HG03039 (cell line): ENCODE measurements at regions not wholly inside any gene's neighbourhood (a gene's known extent, or its start where the extent isn't known, plus 50 kb on each side); places are given as distances from the start of the nearest gene placed in this dataset.

Experiments used
- ATAC-seq: cut with Tn5 transposase; IDR thresholded peaks from one replicate; pipeline ENCODE4 v1.9.1; 2021; ENCODE audit warnings: mild to moderate bottlenecking, moderate library complexity; ENCODE audit not compliant: unreplicated experiment

GRCh38 chr5:165630261-165630778 is 2124.9 kb downstream of the MAT2B start:
- ATAC-seq, result peak; percentile 87

DNA sequence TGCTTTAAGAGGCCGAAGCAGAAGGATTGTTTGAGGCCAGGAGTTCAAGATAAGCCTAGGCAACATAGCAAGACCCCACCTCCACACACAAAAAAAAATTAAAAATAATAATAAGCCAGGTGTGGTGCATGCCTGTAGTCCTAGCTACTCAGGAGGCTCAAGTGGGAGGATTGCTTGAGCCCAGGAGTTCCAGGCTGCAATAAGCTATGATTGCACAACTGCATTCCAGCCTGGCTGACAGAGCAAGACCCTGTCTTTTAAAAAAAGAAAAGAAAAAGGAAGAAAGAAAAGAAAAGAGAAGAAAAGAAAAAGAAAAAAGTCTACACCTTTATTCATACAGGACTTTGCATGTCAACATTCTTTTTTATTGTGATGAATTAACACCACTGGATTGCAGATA is 2125.8 kb downstream of the MAT2B start:
- no peak for ATAC-seq

- ATAC-seq, result no peak
Observed at GRCh38 chr5:165642366-165642765, 2136.9 kb downstream of the MAT2B start.

DNA sequence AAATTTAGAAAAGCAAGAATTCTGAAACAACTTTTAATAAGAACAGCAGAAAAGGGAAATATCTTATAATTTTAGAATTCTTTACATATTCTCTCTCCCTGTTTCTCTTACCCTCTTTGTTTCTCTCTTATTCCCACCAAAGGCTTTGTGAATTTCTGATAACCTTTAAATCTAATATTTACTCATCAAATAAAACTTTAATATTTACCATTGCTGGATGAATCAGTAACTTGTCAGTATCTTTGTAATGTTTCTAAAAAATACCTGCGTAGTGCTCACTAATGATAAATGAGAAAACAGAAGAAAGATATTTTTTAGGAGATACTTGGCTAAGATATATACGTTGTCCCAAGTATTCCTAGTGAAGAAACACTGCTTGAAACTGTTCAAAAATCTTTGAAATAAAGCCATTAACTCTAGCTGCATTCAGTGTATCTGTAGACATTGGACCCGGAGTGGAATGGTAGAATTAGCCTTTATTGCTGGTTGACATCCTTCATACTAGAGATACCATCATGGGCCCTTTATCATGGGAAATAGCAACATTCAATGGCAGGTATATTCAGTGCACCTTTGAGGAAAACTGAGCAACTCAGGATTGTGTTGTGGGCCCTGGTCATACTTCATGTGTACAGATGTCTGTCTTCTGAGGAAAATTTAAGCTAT is 2160.4 kb downstream of the MAT2B start:
- no peak for ATAC-seq

GRCh38 chr5:165673499-165673898 is 2168.1 kb downstream of the MAT2B start:
- ATAC-seq, result no peak

- ATAC-seq, result no peak
Observed at GRCh38 chr5:165695796-165696195, 2190.4 kb downstream of the MAT2B start.

DNA sequence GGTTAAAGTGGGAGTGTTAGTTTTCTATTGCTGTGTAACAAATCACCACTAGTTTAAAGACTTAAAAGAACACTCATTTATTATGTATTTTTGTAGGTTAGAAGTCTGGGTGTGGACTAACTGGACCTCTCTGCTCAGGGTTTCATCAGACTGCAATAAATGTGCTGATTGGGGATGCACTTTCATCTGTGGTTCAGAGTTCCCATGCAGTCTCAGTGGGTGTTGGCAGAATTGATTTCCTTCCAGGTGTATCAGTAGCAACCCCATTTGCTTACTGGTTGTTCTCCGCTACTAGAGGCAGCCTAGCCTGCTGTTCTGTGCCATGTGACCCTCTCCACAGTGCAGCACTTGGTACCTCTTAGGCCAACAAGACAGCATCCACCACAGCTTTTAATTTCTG is 2200.5 kb downstream of the MAT2B start:
- no peak for ATAC-seq

DNA sequence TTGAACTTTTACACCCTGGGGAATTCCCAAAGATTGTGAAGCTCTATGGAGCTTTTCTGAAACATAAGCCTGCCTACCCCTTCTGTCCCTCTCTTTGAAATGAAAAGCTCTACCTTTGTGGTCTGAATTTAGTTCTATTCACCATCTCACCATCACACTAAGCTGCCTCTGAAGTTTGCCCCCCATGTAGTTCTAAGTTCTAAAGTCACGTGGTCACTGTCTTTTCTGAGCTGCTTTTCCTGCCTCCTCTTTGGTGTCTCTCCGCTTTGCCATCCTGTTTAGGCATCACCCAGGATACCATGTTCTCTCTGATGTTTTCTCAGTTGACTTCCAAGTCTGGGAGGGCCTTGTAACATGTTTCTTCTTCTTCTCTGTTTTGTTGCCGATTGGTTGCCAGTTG is 2206.6 kb downstream of the MAT2B start:
- no peak for ATAC-seq

GRCh38 chr5:165714598-165714997 is 2209.2 kb downstream of the MAT2B start:
- ATAC-seq, result no peak

DNA sequence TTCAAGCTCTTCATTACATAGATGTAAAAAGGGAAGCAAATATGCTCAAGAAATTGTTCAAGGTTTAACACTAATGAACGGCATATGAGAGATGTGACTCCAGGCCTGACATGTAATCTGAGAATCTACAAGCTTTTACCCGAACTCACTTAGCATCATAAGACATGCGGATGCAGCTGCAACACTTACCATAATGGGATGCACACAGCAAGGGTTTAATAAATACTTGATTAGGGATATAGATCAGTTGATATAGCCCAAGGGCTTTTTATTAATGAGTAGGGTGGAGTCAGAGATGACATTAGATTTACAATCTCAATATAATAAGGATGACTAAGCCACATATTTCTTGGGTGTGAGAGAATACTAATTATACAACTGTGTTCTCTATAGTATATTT is 2215.5 kb downstream of the MAT2B start:
- no peak for ATAC-seq

DNA sequence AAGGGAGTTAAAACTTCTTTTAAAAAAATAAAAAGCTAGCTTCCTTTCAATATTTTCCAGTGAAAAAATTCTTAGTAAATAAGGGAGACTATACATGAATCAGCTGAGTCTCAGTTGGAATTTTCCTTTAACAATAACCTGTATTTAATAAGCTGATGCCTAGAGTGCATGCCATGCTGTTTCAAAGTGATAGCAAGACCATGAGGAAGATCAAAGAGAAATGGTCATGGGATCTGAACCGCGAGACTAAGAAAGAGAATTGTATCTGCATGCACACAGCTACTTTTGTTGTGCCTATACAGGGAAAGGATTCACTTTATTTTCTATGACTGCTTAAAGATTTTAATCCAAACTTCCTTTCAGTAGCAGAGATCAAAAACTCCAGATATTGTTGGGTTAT is 2217.0 kb downstream of the MAT2B start:
- no peak for ATAC-seq

DNA sequence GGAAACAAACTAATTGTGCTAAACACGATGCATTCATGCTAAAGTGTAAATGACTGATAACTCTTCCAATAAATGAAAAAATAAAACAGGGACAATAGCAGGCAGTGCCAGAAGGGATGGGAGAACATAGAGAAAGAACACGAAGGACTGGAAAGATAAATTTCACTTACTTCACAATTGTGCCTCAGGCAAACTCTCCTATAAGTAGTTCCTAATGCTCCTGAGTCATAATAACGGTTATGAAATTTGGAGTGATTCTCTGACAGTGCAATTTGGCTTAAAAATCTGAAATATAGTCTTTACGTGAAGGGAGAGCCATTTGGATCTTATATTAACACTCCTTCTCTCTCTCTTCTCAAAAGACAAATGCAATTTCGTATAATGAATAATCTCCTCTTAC is 2218.5 kb downstream of the MAT2B start:
- ATAC-seq, result no peak

- no peak for ATAC-seq
Observed at GRCh38 chr5:165728425-165728824, 2223.0 kb downstream of the MAT2B start.

- ATAC-seq, result no peak
Observed at GRCh38 chr5:165735388-165735787, 2230.0 kb downstream of the MAT2B start.

- no peak for ATAC-seq
Observed at GRCh38 chr5:165739079-165739741, 2233.8 kb downstream of the MAT2B start.

- ATAC-seq, result no peak
Observed at GRCh38 chr5:165757791-165758190, 2252.4 kb downstream of the MAT2B start.

DNA sequence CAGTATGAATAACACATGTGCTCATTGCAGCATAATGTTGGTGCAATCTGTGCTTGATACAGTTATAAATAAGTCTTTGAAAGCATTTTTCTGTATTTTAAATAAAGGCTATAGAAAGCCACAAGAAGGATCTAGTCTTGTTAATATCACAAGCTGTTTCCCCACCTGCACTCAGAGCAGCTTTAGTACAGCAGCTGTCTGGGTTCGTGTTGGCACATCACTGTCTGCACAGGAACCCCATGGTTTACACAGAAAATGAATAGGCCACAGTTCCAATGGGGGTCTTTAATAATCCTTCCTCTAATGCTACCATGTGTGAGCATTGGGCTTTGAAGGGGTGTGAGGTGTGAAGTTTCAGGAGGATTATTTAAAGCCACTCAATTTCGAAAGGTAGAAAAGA is 2269.7 kb downstream of the MAT2B start:
- no peak for ATAC-seq

GRCh38 chr5:165779505-165779904 is 2274.1 kb downstream of the MAT2B start:
- no peak for ATAC-seq

- ATAC-seq, result no peak
Observed at GRCh38 chr5:165780901-165781300, 2275.5 kb downstream of the MAT2B start.

- ATAC-seq, result no peak
Observed at GRCh38 chr5:165781738-165782137, 2276.3 kb downstream of the MAT2B start.

DNA sequence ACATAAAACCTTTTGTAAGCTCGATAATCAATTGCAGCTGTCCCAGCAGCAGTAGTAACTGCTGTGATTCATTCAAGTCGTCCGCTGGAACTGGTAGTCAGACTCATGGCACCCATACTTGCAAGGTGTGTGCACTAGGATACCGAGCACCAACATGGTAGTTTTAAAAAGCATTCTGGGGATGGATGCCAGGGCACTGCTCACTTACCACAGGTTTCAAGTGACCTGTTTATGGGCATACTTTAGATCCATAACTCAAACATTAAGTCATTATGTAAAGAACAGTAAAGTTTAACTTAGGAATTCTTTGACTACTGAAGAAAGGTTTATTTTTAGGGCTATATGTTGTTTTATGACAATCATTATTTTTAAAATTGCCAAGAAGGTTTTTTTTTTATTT is 2277.6 kb downstream of the MAT2B start:
- no peak for ATAC-seq

DNA sequence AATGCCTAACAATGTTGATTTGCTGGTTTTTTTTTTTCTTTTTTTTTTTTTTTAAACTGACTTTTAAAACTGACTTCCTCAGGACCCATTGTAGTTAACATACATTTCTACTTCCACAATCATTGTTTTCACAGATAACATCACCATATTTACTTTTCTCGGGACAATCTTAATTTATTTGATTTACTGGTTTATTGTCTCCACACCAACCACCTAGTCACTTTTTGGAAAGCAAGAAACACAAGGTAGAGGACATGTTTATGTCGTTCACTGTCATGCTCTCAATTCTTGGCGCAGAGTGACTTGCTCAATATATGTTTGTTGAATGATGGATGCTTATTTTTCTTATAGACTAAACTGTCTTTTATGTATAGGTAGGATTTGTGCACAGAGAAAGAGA is 2280.7 kb downstream of the MAT2B start:
- no peak for ATAC-seq

DNA sequence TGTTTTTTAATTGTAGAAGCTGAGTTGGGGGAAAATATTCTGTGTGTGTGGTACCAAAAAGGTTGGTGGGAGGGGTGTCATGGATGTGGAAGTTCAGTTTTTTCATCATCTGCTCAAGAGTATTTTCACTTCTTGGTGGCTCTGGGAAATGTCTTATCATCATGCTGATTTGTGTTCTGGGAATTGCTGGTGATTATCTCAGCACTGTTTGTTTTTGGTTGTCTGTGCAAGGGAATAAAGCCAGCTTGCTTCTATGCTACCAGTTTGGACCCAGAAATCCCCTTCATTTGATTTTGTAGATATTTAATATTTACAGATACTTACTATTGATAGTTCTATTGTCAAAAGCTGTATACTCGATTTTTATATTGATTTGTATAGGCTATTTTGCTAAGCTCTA is 2289.7 kb downstream of the MAT2B start:
- no peak for ATAC-seq
